GM12892 (cell line): ENCODE measurements at regions not wholly inside any gene's neighbourhood (a gene's known extent, or its start where the extent isn't known, plus 50 kb on each side); places are given as distances from the start of the nearest gene placed in this dataset.

Source experiments
- POLR2A ChIP-seq: IDR thresholded peaks from 2 replicates; pipeline ENCODE4 v1.6.1; 2011; ENCODE audit warnings: low read depth, low read length, control low read depth
- POLR2AphosphoS5 ChIP-seq: IDR thresholded peaks from 2 replicates; pipeline ENCODE4 v1.6.1; 2011; ENCODE audit warnings: low read depth, low read length, control low read depth
- TAF1 ChIP-seq: IDR thresholded peaks from 2 replicates; pipeline ENCODE4 v1.6.1; 2011; ENCODE audit warnings: low read depth, mild to moderate bottlenecking, control low read depth, low read length, borderline replicate concordance

- TF ChIP-seq POLR2A (no peak), POLR2AphosphoS5 (no peak), TAF1 (no peak)
Observed at GRCh38 chr1:164930833-164931232, 371.8 kb downstream of the PBX1 start.
